ENCODE measurements at regions not wholly inside any gene's neighbourhood (a gene's known extent, or its start where the extent isn't known, plus 50 kb on each side); places are given as distances from the start of the nearest gene placed in this dataset.

GRCh38 chr6:77025736-77026223, 437.5 kb downstream of the HTR1B start:
- TF ChIP-seq, protein P1, sequence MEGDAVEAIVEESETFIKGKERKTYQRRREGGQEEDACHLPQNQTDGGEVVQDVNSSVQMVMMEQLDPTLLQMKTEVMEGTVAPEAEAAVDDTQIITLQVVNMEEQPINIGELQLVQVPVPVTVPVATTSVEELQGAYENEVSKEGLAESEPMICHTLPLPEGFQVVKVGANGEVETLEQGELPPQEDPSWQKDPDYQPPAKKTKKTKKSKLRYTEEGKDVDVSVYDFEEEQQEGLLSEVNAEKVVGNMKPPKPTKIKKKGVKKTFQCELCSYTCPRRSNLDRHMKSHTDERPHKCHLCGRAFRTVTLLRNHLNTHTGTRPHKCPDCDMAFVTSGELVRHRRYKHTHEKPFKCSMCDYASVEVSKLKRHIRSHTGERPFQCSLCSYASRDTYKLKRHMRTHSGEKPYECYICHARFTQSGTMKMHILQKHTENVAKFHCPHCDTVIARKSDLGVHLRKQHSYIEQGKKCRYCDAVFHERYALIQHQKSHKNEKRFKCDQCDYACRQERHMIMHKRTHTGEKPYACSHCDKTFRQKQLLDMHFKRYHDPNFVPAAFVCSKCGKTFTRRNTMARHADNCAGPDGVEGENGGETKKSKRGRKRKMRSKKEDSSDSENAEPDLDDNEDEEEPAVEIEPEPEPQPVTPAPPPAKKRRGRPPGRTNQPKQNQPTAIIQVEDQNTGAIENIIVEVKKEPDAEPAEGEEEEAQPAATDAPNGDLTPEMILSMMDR (IDR thresholded peaks at IDR 0.05), result no peak
- H3K27ac ChIP-seq, result no peak overlapping the region
- no peaks in the 10 kb centered on the region for H3K27me3 ChIP-seq (ENCODE audit: low read depth)
- H3K9me3 ChIP-seq, result no peaks in the 10 kb centered on the region
- no peaks in the 10 kb centered on the region for H3K4me1 ChIP-seq
- ATAC-seq (no peak), DNase-seq (no peak)
- H3K36me3 ChIP-seq, result no peaks in the 10 kb centered on the region
- intact Hi-C loops (cut with DNase I), result no loop called here
- no peak overlapping the region for H3K4me3 ChIP-seq

GRCh38 chr6:77021778-77022177, 441.5 kb downstream of the HTR1B start:
- Histone ChIP-seq H3K4me3 (no peak overlapping the region), H3K27me3 (ENCODE audit: low read depth) (no peaks in the 10 kb centered on the region), H3K36me3 (no peaks in the 10 kb centered on the region), H3K4me1 (no peaks in the 10 kb centered on the region), H3K27ac (no peak overlapping the region), H3K9me3 (no peaks in the 10 kb centered on the region)
- TF ChIP-seq, protein P1 (IDR thresholded peaks at IDR 0.05), result no peak
- ATAC-seq, result no peak
- no peak for DNase-seq
- intact Hi-C loops (cut with DNase I), result no loop called here

GRCh38 chr6:77021232-77021631, 442.1 kb downstream of the HTR1B start:
- no peaks in the 10 kb centered on the region for H3K36me3 ChIP-seq
- H3K9me3 ChIP-seq, result no peaks in the 10 kb centered on the region
- no peaks in the 10 kb centered on the region for H3K4me1 ChIP-seq
- intact Hi-C loops (cut with DNase I), result no loop called here
- no peak overlapping the region for H3K27ac ChIP-seq
- DNase-seq (no peak), ATAC-seq (no peak)
- TF ChIP-seq, protein P1 (IDR thresholded peaks at IDR 0.05), result no peak
- H3K27me3 ChIP-seq (ENCODE audit: low read depth), result no peaks in the 10 kb centered on the region
- H3K4me3 ChIP-seq, result no peak overlapping the region

DNA sequence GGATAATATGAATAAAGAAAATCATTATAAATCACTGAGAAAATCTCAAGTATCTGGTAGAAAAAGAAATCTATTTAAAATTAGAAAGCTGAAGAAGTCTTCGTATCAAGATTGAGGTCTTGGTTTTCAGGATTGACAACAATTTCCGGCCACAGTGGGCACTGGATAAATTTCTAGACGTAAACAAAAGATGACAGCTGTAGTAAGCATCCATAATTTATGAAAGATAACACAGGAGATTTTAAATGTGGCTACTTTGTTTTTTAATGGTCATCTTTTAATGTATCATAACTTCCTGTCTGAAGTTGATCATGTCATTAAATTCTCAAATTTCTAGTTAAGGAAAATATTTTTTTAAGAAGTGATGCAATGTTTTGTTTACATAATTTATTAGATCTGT, 444.2 kb downstream of the HTR1B start:
- DNase-seq (no peak), ATAC-seq (no peak)
- no peaks in the 10 kb centered on the region for H3K4me1 ChIP-seq
- H3K27me3 ChIP-seq (ENCODE audit: low read depth), result no peaks in the 10 kb centered on the region
- intact Hi-C loops (cut with DNase I), result no loop called here
- H3K27ac ChIP-seq, result no peak overlapping the region
- H3K9me3 ChIP-seq, result no peaks in the 10 kb centered on the region
- H3K36me3 ChIP-seq, result no peaks in the 10 kb centered on the region
- no peak overlapping the region for H3K4me3 ChIP-seq
- TF ChIP-seq, protein P1 (IDR thresholded peaks at IDR 0.05), result no peak

DNA sequence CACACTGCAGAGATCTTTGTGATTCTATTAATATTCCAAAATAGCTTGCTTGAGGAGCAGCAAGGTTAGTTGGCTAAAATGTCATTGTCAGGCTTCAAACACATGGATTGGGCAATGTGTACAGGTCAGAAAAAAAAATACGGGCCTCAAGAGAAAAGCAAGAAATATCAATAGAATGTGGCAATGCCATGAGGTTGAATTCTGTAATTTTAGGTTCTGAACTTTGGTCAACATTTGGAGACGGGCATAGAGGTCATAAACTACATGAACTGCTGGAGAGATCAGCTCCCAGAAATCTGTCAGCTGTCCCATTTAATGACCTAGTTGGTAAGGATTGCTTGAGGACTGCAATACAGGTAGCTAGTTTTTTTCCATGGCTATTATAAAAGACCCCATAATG, 445.8 kb downstream of the HTR1B start:
- no peak for ATAC-seq
- Histone ChIP-seq H3K36me3 (no peaks in the 10 kb centered on the region), H3K27ac (no peak overlapping the region), H3K4me1 (no peaks in the 10 kb centered on the region), H3K9me3 (no peaks in the 10 kb centered on the region), H3K4me3 (no peak overlapping the region), H3K27me3 (ENCODE audit: low read depth) (no peaks in the 10 kb centered on the region)
- no peak for DNase-seq
- intact Hi-C loops (cut with DNase I), result no loop called here
- TF ChIP-seq, protein P1 (IDR thresholded peaks at IDR 0.05), result no peak

- TF ChIP-seq, protein P1 (IDR thresholded peaks at IDR 0.05), result no peak
- no peaks in the 10 kb centered on the region for H3K36me3 ChIP-seq
- no peak for ATAC-seq
These were observed 447.9 kb downstream of the HTR1B start for GRCh38 chr6:77015350-77015749.

More at GRCh38 chr6:77015350-77015749, 447.9 kb downstream of the HTR1B start:
- H3K4me1 ChIP-seq, result no peaks in the 10 kb centered on the region
- H3K9me3 ChIP-seq, result no peaks in the 10 kb centered on the region
- H3K4me3 ChIP-seq, result no peak overlapping the region
- no peak for DNase-seq
- no peak overlapping the region for H3K27ac ChIP-seq
- H3K27me3 ChIP-seq (ENCODE audit: low read depth), result no peaks in the 10 kb centered on the region
- intact Hi-C loops (cut with DNase I), result no loop called here
